NOMO-1 (cell line): ENCODE measurements at regions not wholly inside any gene's neighbourhood (a gene's known extent, or its start where the extent isn't known, plus 50 kb on each side); places are given as distances from the start of the nearest gene placed in this dataset.
"Not testable (repeated sequence)": the region's sequence is repeated elsewhere in the genome, so short reads cannot be mapped to it uniquely, and the experiment has no call there.

Experiments used
- DNase-seq, 2 experiments: peaks; one replicate each; lab custom pipeline; 2025; ENCODE audit not compliant: unreplicated experiment in 2 of 2; lab: John Stamatoyannopoulos, UW

DNA sequence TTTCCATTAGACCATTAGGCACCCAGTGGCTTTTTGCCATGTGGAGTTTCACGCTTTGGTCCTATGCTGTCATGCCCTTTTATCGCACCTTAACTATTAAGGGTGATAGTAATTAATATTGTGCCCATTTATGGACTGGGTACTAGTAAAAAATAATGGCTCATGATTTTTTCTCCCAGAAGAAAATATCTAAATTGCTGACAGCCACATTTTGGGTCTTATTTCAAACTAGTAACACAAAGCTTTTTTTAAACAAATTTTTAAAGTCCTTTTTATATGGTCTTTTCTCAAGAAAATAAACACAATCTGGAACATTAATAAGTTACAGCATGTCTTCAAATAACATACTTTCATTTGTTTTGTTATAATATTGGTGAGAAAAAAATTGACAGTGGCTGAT is 179.7 kb downstream of the ANKRD7 start:
- DNase-seq = no peak

DNA sequence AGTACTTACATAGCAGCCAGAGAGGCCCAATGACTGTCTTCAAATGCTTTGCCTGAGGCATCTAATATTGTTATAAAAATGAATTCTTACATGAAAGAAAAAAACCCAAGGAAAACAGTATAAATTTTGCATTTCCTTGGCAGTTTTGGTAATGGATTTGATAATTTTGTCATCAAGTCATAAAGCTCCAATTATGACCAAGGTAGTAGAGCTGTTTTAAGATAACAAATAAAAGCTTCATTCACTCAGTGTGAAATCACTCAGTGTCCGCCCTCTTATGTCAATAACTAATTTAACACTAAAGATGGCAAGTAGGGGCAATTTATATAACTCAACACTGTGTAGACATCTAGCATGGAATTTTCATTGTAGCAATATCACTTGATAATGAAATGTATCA is 193.9 kb downstream of the ANKRD7 start:
- no peak for DNase-seq

DNA sequence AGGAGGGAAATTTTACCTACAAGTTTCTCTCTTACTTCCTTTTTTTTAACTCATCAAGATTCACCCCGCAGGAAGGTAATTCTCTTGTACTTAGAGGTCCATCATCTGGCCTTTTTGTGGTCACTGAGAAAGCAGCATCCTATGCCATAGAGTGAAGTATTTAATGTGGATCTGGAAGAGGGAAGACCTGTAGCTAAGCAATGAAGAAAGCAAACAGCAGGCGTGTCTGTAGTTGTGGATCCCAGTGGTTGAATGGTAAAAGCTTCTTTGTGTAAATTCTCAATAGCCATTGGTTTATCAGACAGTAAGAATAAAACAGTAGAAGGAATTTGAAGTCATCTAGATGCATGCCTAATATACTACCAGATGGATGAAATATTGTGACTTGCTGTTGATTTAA is 196.4 kb downstream of the ANKRD7 start:
- DNase-seq = no peak

DNA sequence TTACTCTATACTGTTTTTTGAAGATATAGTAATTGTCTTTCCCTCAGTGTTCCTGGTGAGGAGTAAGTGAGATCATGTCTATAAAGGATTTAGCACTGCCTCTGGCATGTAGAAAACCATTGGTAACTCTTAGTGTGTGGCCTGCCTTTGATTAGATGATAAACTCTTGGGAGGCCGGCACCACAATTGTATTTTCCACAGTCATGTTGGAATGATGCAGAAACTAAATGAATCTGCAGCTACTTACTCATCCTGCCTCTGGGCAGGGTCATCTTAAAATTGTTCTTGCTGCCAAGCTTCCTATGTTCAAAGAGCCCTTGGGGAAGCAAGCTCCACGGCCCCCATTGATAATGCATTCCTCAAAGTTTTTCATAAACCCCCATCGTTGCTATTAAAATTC is 204.6 kb downstream of the ANKRD7 start:
- no peak for DNase-seq

DNA sequence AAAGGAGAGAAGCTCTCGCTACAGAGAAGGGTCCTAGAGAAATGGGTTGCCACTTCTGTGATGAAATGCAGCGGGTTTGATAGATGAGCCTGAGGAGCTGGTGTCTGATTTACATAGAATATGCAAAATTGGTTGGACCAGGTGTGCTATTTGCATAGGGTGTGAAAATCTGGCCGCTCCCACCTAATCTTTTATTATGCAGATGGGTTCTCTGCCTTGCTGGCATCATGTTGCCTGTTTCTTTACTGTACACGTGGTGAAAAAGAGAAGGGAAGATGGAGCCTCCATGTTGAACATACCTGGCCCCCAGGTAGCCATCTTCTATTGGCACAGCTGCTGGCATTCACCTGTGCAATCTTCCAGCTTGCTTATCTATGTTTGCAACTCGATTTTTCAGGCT is 212.2 kb downstream of the ANKRD7 start:
- DNase-seq = no peak

DNA sequence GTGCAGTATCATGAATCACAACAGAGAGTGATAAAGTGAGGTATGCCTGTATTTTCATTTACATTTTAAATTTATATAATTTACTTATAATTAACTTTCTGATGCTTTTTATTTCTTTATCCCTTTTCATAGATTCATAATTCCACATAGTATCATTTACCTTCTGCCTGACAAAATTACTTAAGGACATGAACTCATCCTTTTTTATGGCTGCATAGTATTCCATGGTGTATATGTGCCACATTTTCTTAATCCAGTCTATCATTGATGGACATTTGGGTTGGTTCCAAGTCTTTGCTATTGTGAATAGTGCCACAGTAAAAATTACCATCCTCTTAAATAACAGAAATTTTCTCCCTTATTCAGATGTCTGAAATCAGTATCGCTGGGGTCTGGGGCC is 224.5 kb downstream of the ANKRD7 start:
- DNase-seq = not testable (repeated sequence)

DNA sequence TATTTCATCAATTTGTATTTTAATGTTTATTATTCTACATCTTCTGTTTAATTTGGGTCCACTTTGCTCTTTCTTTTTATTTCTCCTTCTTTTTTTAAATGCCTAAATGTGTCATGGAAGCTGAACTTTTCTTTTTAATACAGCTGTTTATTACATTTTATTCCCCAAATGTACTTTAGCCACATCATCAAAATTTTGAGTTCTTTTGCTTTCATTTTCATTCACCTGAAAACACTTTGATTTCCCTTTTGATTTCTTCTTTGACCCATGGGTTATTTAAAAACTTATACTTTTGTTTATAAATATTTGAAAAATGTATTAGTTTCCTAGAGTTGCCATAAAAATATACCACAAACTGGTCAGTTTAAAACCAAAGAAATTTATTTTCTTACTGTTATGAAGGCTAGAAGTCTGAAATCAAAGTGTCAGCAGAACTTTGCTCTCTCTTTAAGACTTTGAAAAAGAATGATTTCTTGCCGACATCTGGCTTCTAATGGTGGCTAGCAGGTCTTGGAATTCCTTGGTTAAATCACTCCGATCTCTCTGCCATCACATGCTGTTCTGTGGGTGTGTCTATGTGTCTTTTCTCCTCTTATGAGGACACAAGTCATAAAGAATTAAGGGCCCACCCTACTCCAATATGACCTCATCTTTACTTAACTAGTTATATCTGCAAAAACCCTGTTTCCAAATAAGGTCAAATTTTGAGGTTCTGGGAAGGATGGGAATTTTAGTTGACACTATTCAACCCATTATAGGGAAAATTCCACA is 225.5 kb downstream of the ANKRD7 start:
- no peak for DNase-seq

DNA sequence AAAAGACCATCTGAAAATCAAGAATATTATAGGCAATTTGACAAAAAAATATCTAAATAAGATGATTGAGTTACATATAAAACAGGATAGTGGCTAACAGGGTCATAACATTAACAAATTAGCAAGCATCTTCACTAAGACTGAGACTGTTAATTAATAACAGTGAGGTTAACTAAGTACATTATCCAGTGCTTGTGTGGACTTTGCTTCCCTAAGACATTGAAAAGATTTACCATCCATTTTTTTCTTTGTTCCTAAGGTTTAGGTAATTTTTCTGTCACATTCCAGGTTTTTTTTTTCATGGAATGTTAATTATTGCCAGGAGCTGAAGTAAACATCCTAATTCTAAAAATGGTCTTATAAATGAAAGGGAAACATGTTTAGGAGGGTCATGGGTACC is 227.6 kb downstream of the ANKRD7 start:
- no peak for DNase-seq

DNA sequence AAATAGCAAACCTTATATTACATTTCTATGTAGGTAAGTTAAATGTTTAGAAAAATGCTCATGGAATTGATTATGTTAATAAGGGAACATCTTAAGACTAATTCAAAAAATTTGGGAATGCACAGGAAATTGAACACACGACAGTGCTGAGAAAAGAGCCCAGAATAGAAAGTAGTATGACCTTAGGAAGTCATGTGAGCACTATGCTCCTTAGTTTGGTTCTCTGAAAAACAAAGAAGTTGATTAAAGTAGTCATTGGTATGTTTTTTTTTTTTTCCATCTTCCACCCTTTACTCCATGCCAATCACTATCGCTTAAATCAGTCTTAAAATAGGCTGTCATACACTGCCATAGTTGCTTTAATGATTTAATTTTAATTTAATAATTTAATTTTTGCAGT is 242.9 kb downstream of the ANKRD7 start:
- no peak for DNase-seq

DNA sequence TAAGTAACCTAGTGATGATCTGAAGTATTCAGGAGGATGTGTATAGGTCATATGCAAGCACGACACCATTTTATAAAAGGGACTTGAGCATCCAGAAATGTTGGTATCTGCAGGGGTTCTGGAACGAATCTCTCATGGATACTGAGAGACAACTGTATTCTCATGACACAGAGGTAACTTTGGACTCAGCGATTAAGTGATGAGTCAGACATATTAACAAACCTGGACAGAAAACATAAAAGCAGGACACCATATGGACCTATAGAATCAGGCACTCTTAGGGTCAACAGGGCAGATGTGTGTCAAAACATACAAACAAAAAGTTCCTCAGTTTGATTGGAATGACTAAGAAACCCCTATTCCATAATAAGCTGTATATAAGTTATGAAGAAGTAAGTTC is 248.1 kb downstream of the ANKRD7 start:
- no peak for DNase-seq

DNA sequence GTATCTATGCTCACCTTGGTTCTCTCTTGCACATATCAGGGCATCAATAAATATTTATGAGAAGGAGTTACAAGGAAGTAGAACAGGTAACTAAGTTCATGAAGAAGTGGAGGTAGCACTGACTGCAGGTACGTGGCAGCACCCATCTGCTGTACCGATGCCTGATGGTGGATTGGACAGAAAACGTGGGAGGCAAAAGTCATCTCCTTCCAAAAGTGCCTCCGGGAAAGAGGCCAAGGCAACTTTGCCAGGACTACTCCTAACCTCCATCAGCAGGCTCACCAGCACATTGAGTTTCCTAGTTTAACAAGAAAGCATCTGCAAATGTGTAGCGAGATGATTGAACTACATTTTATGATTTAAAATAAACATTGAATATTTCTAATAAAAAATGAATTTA is 248.8 kb downstream of the ANKRD7 start:
- DNase-seq = no peak

DNA sequence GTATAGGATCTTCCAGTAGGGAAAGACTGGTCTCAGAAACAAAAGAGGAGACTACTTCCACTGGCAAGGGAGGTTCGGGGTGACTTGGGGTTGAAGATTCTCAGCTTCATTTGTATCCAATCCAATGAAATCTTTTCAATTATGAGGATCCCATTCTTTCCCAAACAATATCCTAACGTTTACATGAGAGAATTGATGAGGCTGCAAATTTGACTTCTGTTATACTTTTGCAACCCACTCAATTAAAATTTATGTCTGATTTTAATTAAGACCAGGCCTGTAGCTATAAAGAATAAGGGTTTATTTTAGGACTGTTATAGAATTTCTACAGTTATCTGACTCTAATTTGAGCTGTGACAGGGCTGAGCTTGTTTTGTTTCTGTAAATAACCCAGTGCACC is 251.5 kb downstream of the ANKRD7 start:
- no peak for DNase-seq

DNA sequence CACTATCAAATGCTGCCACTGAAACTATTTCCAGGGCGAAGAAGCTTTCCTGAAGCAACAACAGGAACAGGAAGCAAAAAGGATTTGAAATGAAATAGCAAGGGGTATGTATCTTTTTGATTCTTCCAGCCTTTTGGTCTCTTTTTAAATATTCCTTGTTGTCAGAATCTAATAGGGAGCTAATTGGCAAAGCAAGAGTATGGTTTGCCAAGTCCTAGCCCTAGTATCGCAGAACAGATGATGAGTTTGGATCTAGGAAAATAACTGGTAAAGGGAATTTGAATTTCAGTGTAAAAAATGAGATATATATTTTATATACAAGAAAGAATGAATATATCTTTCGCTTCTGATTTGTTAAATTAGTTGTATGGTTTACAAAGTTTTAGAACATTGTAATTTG is 252.5 kb downstream of the ANKRD7 start:
- DNase-seq = no peak

DNA sequence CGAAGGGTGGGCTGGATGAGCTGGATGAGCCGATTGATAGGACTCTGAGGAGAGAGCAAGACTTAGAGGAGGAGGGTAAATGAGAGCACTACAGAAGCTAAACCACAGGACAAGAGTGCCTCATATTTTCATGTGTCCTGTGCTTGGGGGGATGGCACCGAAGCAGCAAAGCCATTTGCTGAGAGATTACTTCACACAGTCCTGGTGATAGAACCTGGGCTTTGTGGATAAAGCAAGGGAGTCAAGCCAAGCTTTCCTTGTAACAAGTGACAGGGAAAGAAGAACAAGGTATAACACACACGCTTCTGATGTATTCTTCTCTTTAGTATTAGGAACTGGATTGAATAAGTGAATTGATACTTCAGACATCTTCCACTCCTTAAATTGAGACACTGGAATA is 253.7 kb downstream of the ANKRD7 start:
- no peak for DNase-seq

DNA sequence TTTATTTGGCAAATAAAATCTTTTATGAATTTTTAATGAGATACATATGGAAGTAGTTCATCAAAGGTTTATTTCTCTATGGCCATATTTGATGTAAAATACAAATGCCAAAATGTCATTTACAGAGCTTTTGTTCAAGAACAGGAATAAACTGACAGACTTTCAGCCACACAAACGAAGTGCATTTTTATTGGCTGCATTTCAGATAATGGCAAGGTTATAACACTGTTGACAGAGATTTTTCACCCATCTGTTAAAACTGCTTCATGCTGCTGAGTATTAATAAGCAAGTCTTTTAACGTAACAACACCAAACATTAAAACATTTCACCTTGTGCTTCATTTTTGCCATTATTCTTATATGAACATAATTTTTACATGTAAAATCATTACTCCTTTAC is 254.4 kb downstream of the ANKRD7 start:
- DNase-seq = no peak

DNA sequence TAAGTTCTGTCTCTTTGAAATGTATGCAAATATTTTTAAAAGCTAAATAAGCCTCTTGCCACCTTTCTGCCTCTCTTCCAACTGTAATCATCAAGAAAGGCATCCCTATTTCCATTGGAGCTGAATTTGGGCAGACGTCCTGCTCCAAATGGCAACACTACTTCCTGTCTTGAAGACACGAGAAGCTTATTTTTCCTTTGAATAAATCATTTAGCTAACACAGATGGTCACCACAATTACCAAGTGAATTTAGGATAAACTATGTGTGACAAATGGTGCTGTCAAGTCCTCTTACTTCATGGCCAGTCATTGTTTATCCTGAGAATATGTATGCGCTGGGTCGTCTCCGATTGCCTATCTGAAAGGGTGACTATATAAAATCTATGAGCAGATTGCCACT is 268.0 kb downstream of the ANKRD7 start:
- DNase-seq = no peak

DNA sequence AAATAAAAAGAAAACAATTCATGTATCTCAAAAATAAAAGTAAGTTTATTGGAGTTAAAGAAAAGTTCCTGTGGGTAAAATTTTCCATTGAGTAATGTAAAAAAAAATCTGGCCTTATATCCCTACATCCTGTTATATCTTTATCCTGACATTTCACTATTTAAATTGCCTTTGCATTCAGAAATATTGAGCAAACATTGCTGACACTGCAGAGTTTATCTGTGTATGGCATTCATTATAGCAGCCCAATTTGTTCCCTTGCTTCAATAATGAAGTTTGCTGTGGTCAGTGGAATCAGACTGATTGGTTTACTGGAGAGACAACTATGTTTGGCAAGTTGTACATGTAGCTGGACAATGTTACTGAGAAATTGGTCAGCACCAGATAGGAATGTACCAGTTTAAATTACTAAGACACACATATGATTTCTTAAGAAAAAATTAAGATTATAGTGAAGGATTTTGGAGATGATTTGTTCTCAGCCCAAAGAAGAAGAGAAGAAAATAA is 271.7 kb downstream of the ANKRD7 start:
- DNase-seq = no peak

DNA sequence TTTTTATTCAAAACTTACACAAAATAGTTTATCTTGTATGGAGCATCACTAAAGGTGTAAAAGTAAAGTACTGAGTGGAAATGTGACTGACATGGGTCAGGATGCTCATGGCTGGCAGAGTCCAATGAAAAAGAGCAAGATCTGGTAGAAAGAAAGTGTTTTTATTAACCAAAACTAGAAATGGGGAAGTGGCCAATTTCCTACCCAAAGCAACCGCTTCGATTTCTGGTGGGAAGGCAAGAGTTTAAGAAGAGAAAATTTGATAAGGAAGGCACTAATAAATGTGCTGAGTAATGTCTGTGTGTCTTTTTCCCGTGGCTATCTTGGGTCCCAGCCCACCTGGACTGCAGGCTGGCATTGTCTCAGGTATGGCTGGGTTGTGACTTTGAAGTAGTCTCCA is 277.7 kb downstream of the ANKRD7 start:
- DNase-seq = peak; percentile 7 to 34

DNA sequence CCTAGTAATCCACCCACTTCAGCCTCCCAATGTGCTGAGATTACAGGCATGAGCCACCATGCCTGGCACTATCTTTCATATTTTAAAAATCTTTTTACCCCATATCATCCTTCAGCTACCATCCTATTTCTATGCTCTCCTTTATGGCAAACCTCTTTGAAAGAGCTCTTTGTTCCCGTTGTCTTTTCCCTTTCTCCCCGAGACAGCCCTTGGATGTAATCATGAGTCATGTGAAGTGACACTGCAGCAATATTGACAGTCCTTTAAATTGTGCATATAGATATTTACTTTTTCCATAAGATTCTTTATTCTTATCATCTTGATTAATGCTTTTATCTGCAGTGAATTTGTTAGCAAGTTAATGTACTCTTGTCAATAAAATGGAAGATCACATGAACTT is 286.6 kb downstream of the ANKRD7 start:
- DNase-seq = no peak

DNA sequence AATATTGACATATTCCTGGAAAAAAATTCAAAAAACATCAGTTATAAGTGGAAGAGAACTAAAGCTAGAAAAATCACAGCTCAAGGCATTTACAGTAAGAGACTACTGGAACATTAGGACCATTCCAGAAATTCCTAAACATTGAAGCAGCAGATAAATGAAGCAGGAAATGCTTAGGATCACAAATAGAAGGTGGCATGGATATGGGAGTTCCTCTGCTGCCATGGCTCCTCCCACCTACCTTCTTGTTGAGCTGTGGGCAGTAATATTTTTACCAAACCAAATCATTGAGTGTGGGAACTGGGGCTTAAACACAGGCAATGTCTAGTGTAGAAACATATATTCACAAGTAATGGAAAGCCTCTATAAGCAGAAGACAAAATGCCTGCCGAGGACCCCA is 292.8 kb downstream of the ANKRD7 start:
- no peak for DNase-seq

DNA sequence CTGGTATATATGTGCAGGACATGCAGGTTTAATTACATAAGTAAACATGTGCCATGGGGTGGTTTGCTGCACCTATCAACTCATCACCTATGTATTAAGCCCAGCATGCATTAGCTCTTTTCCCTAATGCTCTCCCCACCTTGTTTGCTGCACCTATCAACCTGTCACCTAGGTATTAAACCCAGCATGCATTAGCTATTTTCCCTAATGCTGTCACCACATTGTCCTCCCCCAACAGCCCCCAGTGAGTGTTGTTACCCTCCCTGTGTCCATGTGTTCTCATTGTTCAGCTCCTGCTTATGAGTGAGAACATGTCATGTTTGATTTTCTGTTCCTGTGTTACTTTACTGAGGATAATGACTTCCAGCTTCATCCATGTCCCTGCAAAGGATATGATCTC is 300.5 kb downstream of the ANKRD7 start:
- DNase-seq = no peak

DNA sequence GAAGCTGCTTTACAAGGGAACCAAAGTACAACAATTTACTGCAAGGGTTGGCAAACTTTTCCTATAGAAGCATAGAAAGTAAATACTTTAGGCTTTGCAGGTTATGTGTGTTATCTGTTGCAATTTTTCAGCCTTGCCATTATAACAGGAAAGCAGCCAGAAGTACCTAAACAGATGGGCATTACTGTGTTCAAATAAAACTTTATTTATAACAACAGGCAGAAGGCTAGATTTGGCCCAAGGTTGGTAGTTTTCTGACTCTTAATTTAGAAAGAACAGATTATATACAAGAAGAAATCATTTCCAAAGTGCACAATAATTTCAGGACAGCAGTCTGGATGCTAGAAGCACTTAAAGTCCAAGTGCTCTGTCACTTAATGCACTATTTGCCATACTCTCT is 307.1 kb downstream of the ANKRD7 start:
- no peak for DNase-seq

DNA sequence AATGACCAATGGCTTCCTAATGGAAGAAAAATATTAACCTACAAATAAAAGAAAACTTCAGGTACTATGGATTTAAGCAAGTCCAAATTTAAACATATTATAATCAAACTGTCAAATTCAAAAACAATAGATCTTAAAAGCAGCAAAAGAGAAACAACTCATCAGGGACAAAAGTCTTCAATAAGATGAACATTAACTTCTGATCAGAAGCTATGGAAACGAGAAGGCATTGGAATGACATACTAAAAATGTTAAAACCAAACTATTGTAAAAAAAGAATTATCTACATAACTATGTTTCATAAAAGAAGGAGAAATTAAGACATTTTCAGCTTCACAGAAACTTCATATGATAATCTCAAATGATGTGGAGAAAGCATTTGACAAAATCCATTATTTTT is 334.7 kb downstream of the ANKRD7 start:
- no peak for DNase-seq
